Esophagus muscularis mucosa (tissue), 4 donors: ENCODE measurements at regions not wholly inside any gene's neighbourhood (a gene's known extent, or its start where the extent isn't known, plus 50 kb on each side); places are given as distances from the start of the nearest gene placed in this dataset.

Experiments used
- CTCF ChIP-seq, 3 experiments: fragments of 200-600 bp in 2 of 3; fragments of 450-650 bp in 1 of 3; sonication (generic) in 2 of 3; IDR thresholded peaks; one replicate each; pipeline ENCODE4 v1.5.1; 2017 to 2019; ENCODE audit warnings: antibody characterized with exemption in 3 of 3, mild to moderate bottlenecking in 2 of 3, moderate library complexity in 1 of 3
- EP300 ChIP-seq: sonication (generic); formaldehyde crosslinking; IDR thresholded peaks from one replicate; pipeline ENCODE4 v1.6.1; 2017; ENCODE audit warnings: antibody characterized with exemption
- POLR2A ChIP-seq: fragments of 450-650 bp; IDR thresholded peaks from one replicate; pipeline ENCODE4 v1.6.1; 2017; ENCODE audit warnings: antibody characterized with exemption, moderate library complexity, mild to moderate bottlenecking, low read depth
- POLR2AphosphoS5 ChIP-seq, 2 donors: sonication (generic); formaldehyde crosslinking; IDR thresholded peaks; one replicate each; pipeline ENCODE4 v1.6.1; 2017; ENCODE audit warnings: antibody characterized with exemption in 2 of 2

- no peak for TF ChIP-seq CTCF (IDR thresholded peaks at IDR 0.05)
- TF ChIP-seq POLR2AphosphoS5 (IDR thresholded peaks at IDR 0.05), result no peak
- no peak for TF ChIP-seq EP300
- TF ChIP-seq POLR2A, result no peak
These were observed 76.8 kb upstream of the UBE3A start for GRCh38 chr15:25515633-25516032.
